Trophoblast cell (in vitro differentiated cells and primary cell): ENCODE measurements at regions not wholly inside any gene's neighbourhood (a gene's known extent, or its start where the extent isn't known, plus 50 kb on each side); places are given as distances from the start of the nearest gene placed in this dataset.

Experiments used
- DNase-seq, 2 donors: peaks; one replicate each; pipeline ENCODE4 v3.0.0-alpha.2; 2016
- H2AFZ ChIP-seq: 2 replicates; pipeline ENCODE4 v1.6.1; 2013; ENCODE audit warnings: low read length, moderate library complexity, mild to moderate bottlenecking; ENCODE audit not compliant: insufficient read depth, poor library complexity
- H2AK5ac ChIP-seq: 2 replicates; pipeline ENCODE4 v1.6.1; 2013; ENCODE audit warnings: mild to moderate bottlenecking, low read length
- H2BK120ac ChIP-seq: 2 replicates; pipeline ENCODE4 v1.6.1; 2013; ENCODE audit warnings: low read length, mild to moderate bottlenecking, moderate library complexity; ENCODE audit not compliant: insufficient read depth, poor library complexity
- H2BK12ac ChIP-seq: 2 replicates; pipeline ENCODE4 v1.6.1; 2013; ENCODE audit warnings: mild to moderate bottlenecking, low read length, moderate library complexity
- H2BK5ac ChIP-seq: 2 replicates; pipeline ENCODE4 v1.6.1; 2013; ENCODE audit warnings: low read length, low read depth, moderate library complexity, mild to moderate bottlenecking; ENCODE audit not compliant: poor library complexity
- H3K14ac ChIP-seq: 2 replicates; pipeline ENCODE4 v1.6.1; 2013; ENCODE audit warnings: mild to moderate bottlenecking, low read length
- H3K18ac ChIP-seq: 2 replicates; pipeline ENCODE4 v1.6.1; 2013; ENCODE audit warnings: mild to moderate bottlenecking, low read length
- H3K23ac ChIP-seq: 2 replicates; pipeline ENCODE4 v1.6.1; 2013; ENCODE audit warnings: low read length
- H3K27ac ChIP-seq: 2 replicates; pipeline ENCODE4 v1.5.1; 2013; ENCODE audit warnings: low read depth, mild to moderate bottlenecking, inconsistent platforms, low read length, moderate library complexity
- H3K27me3 ChIP-seq: 2 replicates; pipeline ENCODE4 v1.6.1; 2013; ENCODE audit warnings: inconsistent platforms, mild to moderate bottlenecking, low read length, moderate library complexity; ENCODE audit not compliant: insufficient read depth
- H3K36me3 ChIP-seq, 2 experiments: 1 replicate in 1 of 2; 2 replicates in 1 of 2; pipeline ENCODE4 v1.6.1; 2013; ENCODE audit warnings: low read length in 2 of 2, mild to moderate bottlenecking in 2 of 2, moderate library complexity in 1 of 2; ENCODE audit not compliant: insufficient read depth in 2 of 2, control insufficient read depth in 1 of 2
- H3K4ac ChIP-seq: 2 replicates; pipeline ENCODE4 v1.6.1; 2013; ENCODE audit warnings: low read depth, mild to moderate bottlenecking, low read length, moderate library complexity
- H3K4me1 ChIP-seq, 2 experiments: 1 replicate in 1 of 2; 2 replicates in 1 of 2; pipeline ENCODE4 v1.6.1; 2013; ENCODE audit warnings: low read length in 2 of 2, mild to moderate bottlenecking in 2 of 2, moderate library complexity in 1 of 2; ENCODE audit not compliant: insufficient read depth in 2 of 2, control insufficient read depth in 1 of 2
- H3K4me2 ChIP-seq: 2 replicates; pipeline ENCODE4 v1.6.1; 2013; ENCODE audit warnings: inconsistent platforms, mild to moderate bottlenecking, low read length, moderate library complexity
- H3K4me3 ChIP-seq: 2 replicates; pipeline ENCODE4 v1.5.1; 2013; ENCODE audit warnings: mild to moderate bottlenecking, low read depth, low read length, inconsistent platforms
- H3K79me1 ChIP-seq: one replicate; pipeline ENCODE4 v1.6.1; 2013; ENCODE audit warnings: low read length
- H3K79me2 ChIP-seq: 2 replicates; pipeline ENCODE4 v1.6.1; 2013; ENCODE audit warnings: low read length, mild to moderate bottlenecking; ENCODE audit not compliant: control insufficient read depth, insufficient read depth, poor library complexity
- H3K9ac ChIP-seq: 2 replicates; pipeline ENCODE4 v1.6.1; 2013; ENCODE audit warnings: mild to moderate bottlenecking, low read length
- H3K9me3 ChIP-seq: 2 replicates; pipeline ENCODE4 v1.6.1; 2013; ENCODE audit warnings: low read depth, mild to moderate bottlenecking, control low read depth, inconsistent platforms, low read length; ENCODE audit not compliant: insufficient read depth
- H4K12ac ChIP-seq: 2 replicates; pipeline ENCODE4 v1.6.1; 2013; ENCODE audit warnings: low read depth, mild to moderate bottlenecking, low read length, moderate library complexity
- H4K8ac ChIP-seq: 2 replicates; pipeline ENCODE4 v1.6.1; 2013; ENCODE audit warnings: low read depth, mild to moderate bottlenecking, low read length, moderate library complexity
- H4K91ac ChIP-seq: one replicate; pipeline ENCODE4 v1.6.1; 2013; ENCODE audit warnings: low read depth, mild to moderate bottlenecking, low read length, moderate library complexity
- WGBS: extraction: QIAGEN DNeasy Blood & Tissue Kit; methylation state at CpG from one replicate; pipeline ENCODE4 v1.1.7; 2013; ENCODE audit warnings: missing lambda C conversion rate; ENCODE audit not compliant: insufficient read length, insufficient coverage; ENCODE audit errors: extremely low coverage; 5-methylcytosine and 5-hydroxymethylcytosine counted together

- Histone ChIP-seq H3K27ac (no peak overlapping the region), H4K8ac (no peak overlapping the region), H3K4me3 (no peak overlapping the region), H3K23ac (no peak overlapping the region), H2AK5ac (no peak overlapping the region), H2BK12ac (no peak overlapping the region), H2BK5ac (no peak overlapping the region), H4K91ac (no peak overlapping the region), H3K4me1 (peaks cover 0 to 6% of the 10 kb centered on the region in 2 experiments), H3K36me3 (no peaks in the 10 kb centered on the region), H3K9me3 (no peaks in the 10 kb centered on the region), H2AFZ (no peak overlapping the region), H3K9ac (no peak overlapping the region), H2BK120ac (no peak overlapping the region), H3K4me2 (no peak overlapping the region), H3K18ac (no peak overlapping the region), H4K12ac (no peak overlapping the region), H3K79me1 (no peaks in the 10 kb centered on the region), H3K79me2 (no peaks in the 10 kb centered on the region), H3K4ac (no peak overlapping the region), H3K27me3 (peaks cover 2% of the 10 kb centered on the region), H3K14ac (no peak overlapping the region)
- WGBS: no CpG with 5 or more reads among the region's 2 CpGs
- no peak for DNase-seq
These were observed 457.7 kb upstream of the RUNX1 start for GRCh38 chr21:35506771-35507170.

GRCh38 chr21:35506352-35506751, 457.2 kb upstream of the RUNX1 start:
- no peak overlapping the region for H3K27ac ChIP-seq
- H3K36me3 ChIP-seq: no peaks in the 10 kb centered on the region
- H3K4me3 ChIP-seq: no peak overlapping the region
- no CpG with 5 or more reads among the region's 3 CpGs for WGBS
- H2AK5ac ChIP-seq: no peak overlapping the region
- no peak overlapping the region for H2AFZ ChIP-seq
- no peak overlapping the region for H3K9ac ChIP-seq
- H3K4ac ChIP-seq: no peak overlapping the region
- H2BK120ac ChIP-seq: no peak overlapping the region
- no peak overlapping the region for H2BK12ac ChIP-seq
- no peak overlapping the region for H3K14ac ChIP-seq
- H2BK5ac ChIP-seq: no peak overlapping the region
- H4K91ac ChIP-seq: no peak overlapping the region
- H3K79me2 ChIP-seq: no peaks in the 10 kb centered on the region
- H4K12ac ChIP-seq: no peak overlapping the region
- no peak overlapping the region for H4K8ac ChIP-seq
- peaks cover 0 to 6% of the 10 kb centered on the region in 2 experiments for H3K4me1 ChIP-seq
- H3K27me3 ChIP-seq: peaks cover 2% of the 10 kb centered on the region
- H3K79me1 ChIP-seq: no peaks in the 10 kb centered on the region
- H3K18ac ChIP-seq: no peak overlapping the region
- no peak overlapping the region for H3K23ac ChIP-seq
- no peak for DNase-seq
- no peak overlapping the region for H3K4me2 ChIP-seq
- H3K9me3 ChIP-seq: no peaks in the 10 kb centered on the region

GRCh38 chr21:35504951-35505466, 455.9 kb upstream of the RUNX1 start:
- no peak overlapping the region for H3K4me2 ChIP-seq
- peaks cover 2% of the 10 kb centered on the region for H3K27me3 ChIP-seq
- no peaks in the 10 kb centered on the region for H3K79me1 ChIP-seq
- no peak overlapping the region for H3K23ac ChIP-seq
- no peak overlapping the region for H4K8ac ChIP-seq
- H2AFZ ChIP-seq: no peak overlapping the region
- H3K9ac ChIP-seq: no peak overlapping the region
- peaks cover 0 to 6% of the 10 kb centered on the region in 2 experiments for H3K4me1 ChIP-seq
- H2BK5ac ChIP-seq: no peak overlapping the region
- H3K4ac ChIP-seq: no peak overlapping the region
- H3K36me3 ChIP-seq: no peaks in the 10 kb centered on the region
- H3K9me3 ChIP-seq: no peaks in the 10 kb centered on the region
- no peak overlapping the region for H4K91ac ChIP-seq
- H3K14ac ChIP-seq: no peak overlapping the region
- no peak overlapping the region for H3K18ac ChIP-seq
- H2AK5ac ChIP-seq: no peak overlapping the region
- no peak overlapping the region for H3K27ac ChIP-seq
- no peak overlapping the region for H4K12ac ChIP-seq
- no peak overlapping the region for H3K4me3 ChIP-seq
- H2BK12ac ChIP-seq: no peak overlapping the region
- no peak for DNase-seq
- no peaks in the 10 kb centered on the region for H3K79me2 ChIP-seq
- H2BK120ac ChIP-seq: no peak overlapping the region
- WGBS: no CpG with 5 or more reads among the region's 5 CpGs

- Histone ChIP-seq H2BK5ac (no peak overlapping the region), H3K23ac (no peak overlapping the region), H3K79me2 (no peaks in the 10 kb centered on the region), H3K4me3 (no peak overlapping the region), H3K14ac (no peak overlapping the region), H3K79me1 (no peaks in the 10 kb centered on the region), H2AFZ (no peak overlapping the region), H4K91ac (no peak overlapping the region), H3K4me2 (no peak overlapping the region), H2BK120ac (no peak overlapping the region), H3K18ac (no peak overlapping the region), H4K12ac (no peak overlapping the region), H3K27ac (no peak overlapping the region), H3K9me3 (no peaks in the 10 kb centered on the region), H2BK12ac (no peak overlapping the region), H3K9ac (no peak overlapping the region), H4K8ac (no peak overlapping the region), H2AK5ac (no peak overlapping the region), H3K36me3 (no peaks in the 10 kb centered on the region), H3K4me1 (peaks cover 0 to 6% of the 10 kb centered on the region in 2 experiments), H3K4ac (no peak overlapping the region), H3K27me3 (peaks cover 2% of the 10 kb centered on the region)
- DNase-seq: no peak
- 100% methylated on average over 1 of the region's 6 CpGs for WGBS
These were observed 455.2 kb upstream of the RUNX1 start for GRCh38 chr21:35504277-35504676.
